ENCODE measurements at regions not wholly inside any gene's neighbourhood (a gene's known extent, or its start where the extent isn't known, plus 50 kb on each side); places are given as distances from the start of the nearest gene placed in this dataset.
A peak's percentile ranks its signal among the peaks of the same experiment; 100 is the strongest.

DNA sequence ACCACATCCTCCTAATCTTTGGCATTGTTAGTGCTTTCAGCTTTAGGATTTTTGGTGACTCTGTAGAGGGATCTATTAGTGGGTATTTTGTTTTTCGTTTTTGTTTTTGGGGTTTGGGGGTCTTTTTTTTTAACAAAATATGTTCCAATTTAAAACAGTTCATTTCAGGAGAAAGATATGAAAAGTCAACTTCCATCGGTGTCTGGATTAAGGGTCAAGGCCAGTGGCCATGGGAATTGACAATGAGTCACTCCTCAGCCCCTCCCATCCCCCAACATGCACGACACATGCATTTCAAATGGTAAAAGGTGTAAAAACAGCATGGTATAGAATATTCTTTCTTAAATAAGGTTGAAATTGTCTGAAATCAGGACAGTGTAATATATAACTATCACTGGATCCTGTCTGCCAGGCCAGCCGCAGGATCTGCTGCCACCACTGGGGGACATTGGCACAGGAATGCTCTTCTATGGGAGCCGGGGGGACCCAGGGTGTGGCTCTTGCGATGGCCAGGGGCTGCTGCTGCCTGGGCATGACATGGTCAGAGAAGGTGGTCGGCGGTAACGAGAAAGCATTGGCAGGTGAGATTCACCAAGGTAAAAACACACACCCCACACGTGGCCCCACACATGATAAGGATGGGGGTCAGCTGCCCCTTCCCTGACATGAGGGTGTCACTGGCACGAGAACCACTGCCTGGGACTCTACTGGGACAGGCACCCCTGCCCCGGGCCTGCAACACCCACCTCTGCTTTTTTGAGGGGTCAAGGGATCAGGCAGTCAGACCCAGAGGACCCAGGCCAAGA lies 126.2 kb upstream of the KCTD7 start:
- TF ChIP-seq, protein P1, sequence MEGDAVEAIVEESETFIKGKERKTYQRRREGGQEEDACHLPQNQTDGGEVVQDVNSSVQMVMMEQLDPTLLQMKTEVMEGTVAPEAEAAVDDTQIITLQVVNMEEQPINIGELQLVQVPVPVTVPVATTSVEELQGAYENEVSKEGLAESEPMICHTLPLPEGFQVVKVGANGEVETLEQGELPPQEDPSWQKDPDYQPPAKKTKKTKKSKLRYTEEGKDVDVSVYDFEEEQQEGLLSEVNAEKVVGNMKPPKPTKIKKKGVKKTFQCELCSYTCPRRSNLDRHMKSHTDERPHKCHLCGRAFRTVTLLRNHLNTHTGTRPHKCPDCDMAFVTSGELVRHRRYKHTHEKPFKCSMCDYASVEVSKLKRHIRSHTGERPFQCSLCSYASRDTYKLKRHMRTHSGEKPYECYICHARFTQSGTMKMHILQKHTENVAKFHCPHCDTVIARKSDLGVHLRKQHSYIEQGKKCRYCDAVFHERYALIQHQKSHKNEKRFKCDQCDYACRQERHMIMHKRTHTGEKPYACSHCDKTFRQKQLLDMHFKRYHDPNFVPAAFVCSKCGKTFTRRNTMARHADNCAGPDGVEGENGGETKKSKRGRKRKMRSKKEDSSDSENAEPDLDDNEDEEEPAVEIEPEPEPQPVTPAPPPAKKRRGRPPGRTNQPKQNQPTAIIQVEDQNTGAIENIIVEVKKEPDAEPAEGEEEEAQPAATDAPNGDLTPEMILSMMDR (IDR thresholded peaks at IDR 0.05; ENCODE audit: low read depth, low read length) = peak; percentile 19
- TF ChIP-seq POLR2A (IDR thresholded peaks at IDR 0.05; ENCODE audit: extremely low read depth, insufficient read length) = no peak
